PC-3 (cell line): ENCODE measurements at regions not wholly inside any gene's neighbourhood (a gene's known extent, or its start where the extent isn't known, plus 50 kb on each side); places are given as distances from the start of the nearest gene placed in this dataset.
"Not testable (repeated sequence)": the region's sequence is repeated elsewhere in the genome, so short reads cannot be mapped to it uniquely, and the experiment has no call there.

Experiments
- ATAC-seq: fragments of 200-7000 bp; cut with Tn5 transposase; 2 replicates; pipeline ENCODE4 v1.9.1; 2020; ENCODE audit warnings: mild to moderate bottlenecking, moderate library complexity
- BruUV-seq: library from RNA; stranded (reverse); fragments of 400-500 nt; replicated peaks from 2 replicates; lab custom pipeline; 2021; lab: Mats Ljungman, UMichigan
- CTCF ChIA-PET: fragments of 300-600 bp; sonication (Branson Sonifier 250); formaldehyde crosslinking; loops from one replicate; lab custom pipeline; 2022; ENCODE audit warnings: antibody characterized with exemption; lab: Charles Lee
- POLR2A ChIA-PET: fragments of 300-600 bp; sonication (Branson Sonifier 250); formaldehyde crosslinking; loops from one replicate; lab custom pipeline; 2022; ENCODE audit warnings: antibody characterized with exemption; ENCODE audit not compliant: unreplicated experiment; lab: Charles Lee
- DNase-seq: peaks from one replicate; pipeline ENCODE4 v3.0.0-alpha.2; 2015
- H2AFZ ChIP-seq: fragments of 300-600 bp; sonication (generic); 2 replicates; pipeline ENCODE4 v1.6.0; 2016; ENCODE audit warnings: antibody characterized with exemption, low read length
- H3F3A ChIP-seq: fragments of 300-600 bp; sonication (generic); one replicate; pipeline ENCODE4 v1.6.0; 2017; ENCODE audit warnings: antibody characterized with exemption, low read length, control low read depth, mild to moderate bottlenecking; ENCODE audit not compliant: unreplicated experiment
- H3K27ac ChIP-seq: fragments of 300-600 bp; sonication (generic); 2 replicates; pipeline ENCODE4 v1.5.1; 2016; ENCODE audit warnings: mild to moderate bottlenecking, low read length
- H3K27me3 ChIP-seq: fragments of 300-600 bp; sonication (generic); 2 replicates; pipeline ENCODE4 v1.6.1; 2016; ENCODE audit warnings: low read length, mixed read lengths
- H3K36me3 ChIP-seq: fragments of 300-600 bp; sonication (generic); 2 replicates; pipeline ENCODE4 v1.6.1; 2016; ENCODE audit warnings: low read depth, mixed run types, low read length, mixed read lengths
- H3K4me1 ChIP-seq: fragments of 300-600 bp; sonication (generic); 2 replicates; pipeline ENCODE4 v1.5.1; 2016; ENCODE audit warnings: low read length; ENCODE audit not compliant: insufficient read depth
- H3K4me2 ChIP-seq: fragments of 300-600 bp; sonication (generic); 2 replicates; pipeline ENCODE4 v1.6.0; 2016; ENCODE audit warnings: low read length
- H3K4me3 ChIP-seq: fragments of 300-600 bp; sonication (generic); 2 replicates; pipeline ENCODE4 v1.5.1; 2016; ENCODE audit warnings: mild to moderate bottlenecking, low read length, mixed read lengths
- H3K79me2 ChIP-seq: fragments of 300-600 bp; sonication (generic); 2 replicates; pipeline ENCODE4 v1.6.1; 2017; ENCODE audit warnings: low read length, mixed read lengths
- H3K9ac ChIP-seq: fragments of 300-600 bp; sonication (generic); 2 replicates; pipeline ENCODE4 v1.6.0; 2016; ENCODE audit warnings: mild to moderate bottlenecking, low read length
- H3K9me2 ChIP-seq: fragments of 300-600 bp; sonication (generic); replicated peaks from 2 replicates; pipeline ENCODE4 v1.6.1; 2016; ENCODE audit warnings: mixed run types, low read length, mixed read lengths
- H3K9me3 ChIP-seq: fragments of 300-600 bp; sonication (generic); 2 replicates; pipeline ENCODE4 v1.6.1; 2016; ENCODE audit warnings: low read length, mixed read lengths
- H4K20me1 ChIP-seq: fragments of 300-600 bp; sonication (generic); 2 replicates; pipeline ENCODE4 v1.6.1; 2016; ENCODE audit warnings: low read length, mixed read lengths
- EZH2 ChIP-seq: fragments of 300-600 bp; sonication (generic); IDR thresholded peaks from one replicate; pipeline ENCODE4 v1.6.1; 2017; ENCODE audit warnings: antibody characterized with exemption, mild to moderate bottlenecking, low read length; ENCODE audit not compliant: unreplicated experiment
- EZH2phosphoT487 ChIP-seq: fragments of 300-600 bp; sonication (generic); IDR thresholded peaks from 2 replicates; pipeline ENCODE4 v1.6.1; 2018; ENCODE audit warnings: mild to moderate bottlenecking, antibody characterized with exemption, low read length, borderline replicate concordance
- intact Hi-C: fragments of 100-400 bp; cut with micrococcal nuclease; formaldehyde crosslinking; loops from 2 replicates; pipeline ENCODE4 v1.9.0; 2023
- TF ChIP-seq, protein P1 (sequence below): fragments of 300-600 bp; sonication (generic); conservative IDR thresholded peaks from 2 replicates; pipeline ENCODE4 v1.5.1; 2017; ENCODE audit warnings: antibody characterized with exemption, low read depth, mild to moderate bottlenecking, low read length

DNA sequence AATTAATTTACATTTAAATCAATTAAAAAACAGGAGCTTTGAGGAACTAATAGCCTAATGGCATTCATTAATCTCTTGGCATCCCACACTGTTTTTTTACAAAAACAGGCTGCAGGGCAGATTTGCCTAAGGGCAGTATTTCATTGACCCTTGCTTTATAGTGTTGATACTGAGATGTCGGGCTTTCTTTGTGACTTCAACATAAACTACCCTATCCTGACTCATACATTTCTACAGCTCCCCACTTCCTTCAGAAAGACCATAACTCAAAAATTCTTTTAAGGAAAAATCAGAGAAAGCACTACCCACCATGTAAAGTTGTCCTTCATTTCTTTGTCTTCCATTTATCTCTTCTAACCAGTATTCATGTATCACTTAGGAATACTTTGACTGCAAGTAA lies 92.2 kb upstream of the NT5E start:
- ATAC-seq (no peak), DNase-seq (peak; percentile 49)
- Histone ChIP-seq H2AFZ (peak overlapping the region; percentile 50), H3K9ac (peak overlapping the region; percentile 56), H3K9me2 (no peaks in the 10 kb centered on the region), H3K27me3 (no peaks in the 10 kb centered on the region), H4K20me1 (no peaks in the 10 kb centered on the region), H3K4me1 (peaks cover 49% of the 10 kb centered on the region), H3K79me2 (no peaks in the 10 kb centered on the region), H3K4me2 (peak overlapping the region; percentile 59), H3F3A (peaks cover 11% of the 10 kb centered on the region), H3K36me3 (no peaks in the 10 kb centered on the region), H3K27ac (peak overlapping the region; percentile 83), H3K9me3 (no peaks in the 10 kb centered on the region), H3K4me3 (no peak overlapping the region)
- no peak for TF ChIP-seq EZH2
- no peak for TF ChIP-seq EZH2phosphoT487
- TF ChIP-seq, protein P1, sequence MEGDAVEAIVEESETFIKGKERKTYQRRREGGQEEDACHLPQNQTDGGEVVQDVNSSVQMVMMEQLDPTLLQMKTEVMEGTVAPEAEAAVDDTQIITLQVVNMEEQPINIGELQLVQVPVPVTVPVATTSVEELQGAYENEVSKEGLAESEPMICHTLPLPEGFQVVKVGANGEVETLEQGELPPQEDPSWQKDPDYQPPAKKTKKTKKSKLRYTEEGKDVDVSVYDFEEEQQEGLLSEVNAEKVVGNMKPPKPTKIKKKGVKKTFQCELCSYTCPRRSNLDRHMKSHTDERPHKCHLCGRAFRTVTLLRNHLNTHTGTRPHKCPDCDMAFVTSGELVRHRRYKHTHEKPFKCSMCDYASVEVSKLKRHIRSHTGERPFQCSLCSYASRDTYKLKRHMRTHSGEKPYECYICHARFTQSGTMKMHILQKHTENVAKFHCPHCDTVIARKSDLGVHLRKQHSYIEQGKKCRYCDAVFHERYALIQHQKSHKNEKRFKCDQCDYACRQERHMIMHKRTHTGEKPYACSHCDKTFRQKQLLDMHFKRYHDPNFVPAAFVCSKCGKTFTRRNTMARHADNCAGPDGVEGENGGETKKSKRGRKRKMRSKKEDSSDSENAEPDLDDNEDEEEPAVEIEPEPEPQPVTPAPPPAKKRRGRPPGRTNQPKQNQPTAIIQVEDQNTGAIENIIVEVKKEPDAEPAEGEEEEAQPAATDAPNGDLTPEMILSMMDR, result no peak
- no TSS peak for BruUV-seq
- ChIA-PET POLR2A (interaction anchor here (0.7 kb wide), 1 partner anchor 102 kb away, joined by 3 read pairs; no protein-coding TSS in a partner anchor), CTCF (no interaction called here)
- intact Hi-C loops, result no loop called here

DNA sequence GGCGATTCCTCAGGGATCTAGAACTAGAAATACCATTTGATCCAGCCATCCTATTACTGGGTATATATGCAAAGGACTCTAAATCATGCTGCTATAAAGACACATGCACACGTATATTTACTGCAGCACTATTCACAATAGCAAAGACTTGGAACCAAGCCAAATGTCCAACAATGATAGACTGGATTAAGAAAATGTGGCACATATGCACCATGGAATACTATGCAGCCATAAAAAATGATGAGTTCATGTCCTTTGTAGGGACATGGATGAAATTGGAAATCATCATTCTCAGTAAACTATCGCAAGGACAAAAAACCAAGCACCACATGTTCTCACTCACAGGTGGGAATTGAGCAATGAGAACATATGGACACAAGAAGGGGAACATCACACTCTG lies 93.1 kb upstream of the NT5E start:
- ATAC-seq, H4K20me1 ChIP-seq, intact Hi-C loops, DNase-seq, POLR2A ChIA-PET, H3K9me2 ChIP-seq, H3K4me3 ChIP-seq, H3K4me2 ChIP-seq, CTCF ChIA-PET, H3K27me3 ChIP-seq, H3K79me2 ChIP-seq, H2AFZ ChIP-seq, H3K9ac ChIP-seq, H3K36me3 ChIP-seq, BruUV-seq, H3K27ac ChIP-seq, H3K9me3 ChIP-seq: not testable (repeated sequence)
- H3K4me1 ChIP-seq, result peaks cover 40% of the 10 kb centered on the region
- peaks cover 11% of the 10 kb centered on the region for H3F3A ChIP-seq

DNA sequence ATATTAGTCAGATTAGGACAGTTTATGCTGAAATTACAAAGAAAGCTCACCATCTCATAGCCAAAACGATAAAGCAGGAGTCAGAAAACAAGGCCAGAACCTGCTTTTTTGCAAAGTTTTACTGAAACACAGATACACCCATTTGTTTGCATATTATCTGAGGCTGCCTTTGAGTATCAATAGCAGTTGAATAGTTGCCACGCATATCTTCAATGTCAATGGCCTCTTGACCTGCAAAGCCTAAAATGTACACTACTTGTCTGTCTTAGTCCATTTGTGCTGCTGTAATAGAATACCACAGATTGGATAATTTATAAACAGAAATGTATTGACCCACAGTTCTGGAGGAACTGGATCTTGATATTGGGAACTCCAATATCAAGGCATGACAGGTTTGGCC lies 94.1 kb upstream of the NT5E start:
- Histone ChIP-seq H3F3A (peaks cover 8% of the 10 kb centered on the region), H3K4me3 (no peak overlapping the region), H3K4me2 (no peak overlapping the region), H3K27ac (no peak overlapping the region), H3K27me3 (no peaks in the 10 kb centered on the region), H3K9me2 (no peaks in the 10 kb centered on the region), H3K79me2 (no peaks in the 10 kb centered on the region), H3K9me3 (no peaks in the 10 kb centered on the region), H3K36me3 (no peaks in the 10 kb centered on the region), H3K9ac (peak overlapping the region; percentile 12; the same call in 1 of the 2 replicates), H4K20me1 (no peaks in the 10 kb centered on the region), H2AFZ (no peak overlapping the region), H3K4me1 (peaks cover 32% of the 10 kb centered on the region)
- DNase-seq, result no peak
- intact Hi-C loops, result loop anchor here (1.0 to 2.0 kb wide), 3 partner anchors 103 to 181 kb away; no protein-coding TSS in a partner anchor
- no peak for ATAC-seq
- BruUV-seq, result no TSS peak
- CTCF ChIA-PET, result no interaction called here
- POLR2A ChIA-PET, result no interaction called here
- no peak for TF ChIP-seq EZH2phosphoT487
- TF ChIP-seq, protein P1, result no peak
